GM12878 (cell line): ENCODE measurements at regions not wholly inside any gene's neighbourhood (a gene's known extent, or its start where the extent isn't known, plus 50 kb on each side); places are given as distances from the start of the nearest gene placed in this dataset.

Source experiments
- ATAC-seq: fragments of 200-7000 bp; cut with Tn5 transposase; 3 replicates; pipeline ENCODE4 v1.9.1; 2020; ENCODE audit warnings: mild to moderate bottlenecking, moderate library complexity
- BruUV-seq: library from RNA; stranded (reverse); fragments of 400-500 nt; replicated peaks from 2 replicates; lab custom pipeline; 2021; lab: Mats Ljungman, UMichigan
- CTCF ChIA-PET: fragments of 300-600 bp; sonication (Branson Sonifier 250); formaldehyde crosslinking; extraction: SDS; loops from one replicate; lab custom pipeline; 2021; ENCODE audit warnings: inconsistent platforms; lab: Yijun Ruan, JAX
- POLR2A ChIA-PET: fragments of 350-600 bp; formaldehyde crosslinking; extraction: SDS; loops from one replicate; lab custom pipeline; 2021; ENCODE audit warnings: inconsistent platforms; lab: Charles Lee
- RAD21 ChIA-PET: fragments of 300-600 bp; sonication (Branson Sonifier 250); formaldehyde crosslinking; loops from one replicate; lab custom pipeline; 2023; ENCODE audit warnings: antibody characterized with exemption; ENCODE audit not compliant: unreplicated experiment; lab: Charles Lee
- SMC1A ChIA-PET: fragments of 300-600 bp; sonication (Branson Sonifier 250); formaldehyde crosslinking; loops from one replicate; lab custom pipeline; 2023; ENCODE audit not compliant: unreplicated experiment, uncharacterized antibody; lab: Charles Lee
- DNase-seq: peaks from one replicate; pipeline ENCODE4 v3.0.0-alpha.2; 2011; ENCODE audit warnings: low read depth, low spot score
- FAIRE-seq: peaks from 3 replicates; lab custom pipeline; 2011; peaks lifted over from hg19 to GRCh38; lab: Jason Lieb, UNC
- H2AFZ ChIP-seq: 2 replicates; pipeline ENCODE4 v1.6.0; 2011; ENCODE audit warnings: low read depth, low read length, control low read depth; ENCODE audit not compliant: control insufficient read depth
- H3K27ac ChIP-seq: 2 replicates; pipeline ENCODE4 v1.5.1; 2011; ENCODE audit warnings: control low read depth; ENCODE audit not compliant: control insufficient read depth, insufficient read depth
- H3K27me3 ChIP-seq, 2 experiments: replicated peaks in 1 of 2; 2 replicates each; pipeline versions ENCODE4 v1.6.0 to v1.6.1; 2011; ENCODE audit warnings: low read length in 1 of 2; ENCODE audit not compliant: control insufficient read depth in 2 of 2, insufficient read depth in 2 of 2
- H3K36me3 ChIP-seq, 2 experiments: 2 replicates each; pipeline ENCODE4 v1.5.1; 2011; ENCODE audit warnings: low read length in 1 of 2; ENCODE audit not compliant: control insufficient read depth in 2 of 2, insufficient read depth in 2 of 2
- H3K4me1 ChIP-seq: 2 replicates; pipeline ENCODE4 v1.6.1; 2011; ENCODE audit warnings: mild to moderate bottlenecking, low read length, moderate library complexity, mixed read lengths; ENCODE audit not compliant: control insufficient read depth, insufficient read depth
- H3K4me2 ChIP-seq: 2 replicates; pipeline ENCODE4 v1.6.0; 2011; ENCODE audit warnings: control low read depth; ENCODE audit not compliant: control insufficient read depth, insufficient read depth
- H3K4me3 ChIP-seq: fragments of 200-600 bp; sonication (generic); 2 replicates; pipeline ENCODE4 v1.5.1; 2016
- H3K79me2 ChIP-seq: 2 replicates; pipeline ENCODE4 v1.6.0; 2011; ENCODE audit warnings: low read length; ENCODE audit not compliant: control insufficient read depth, insufficient read depth
- H3K9ac ChIP-seq: 2 replicates; pipeline ENCODE4 v1.8.0; 2011; ENCODE audit warnings: low read length, control low read depth, mixed read lengths; ENCODE audit not compliant: control insufficient read depth, insufficient read depth
- H3K9me3 ChIP-seq: replicated peaks from 3 replicates; pipeline ENCODE4 v1.5.1; 2011; ENCODE audit warnings: mild to moderate bottlenecking, low read length; ENCODE audit not compliant: control insufficient read depth, insufficient read depth
- H4K20me1 ChIP-seq: 2 replicates; pipeline ENCODE4 v1.6.0; 2011; ENCODE audit not compliant: control insufficient read depth, insufficient read depth
- CBFB ChIP-seq: IDR thresholded peaks from 2 replicates; pipeline ENCODE4 v1.6.1; 2016; ENCODE audit warnings: antibody characterized with exemption, low read depth
- E2F8 ChIP-seq: fragments of 450-650 bp; IDR thresholded peaks from 2 replicates; pipeline ENCODE4 v1.6.1; 2018; ENCODE audit warnings: mild to moderate bottlenecking, low read depth, moderate library complexity; ENCODE audit not compliant: partially characterized antibody
- ETV6 ChIP-seq, 2 experiments: fragments of 450-650 bp in 1 of 2; IDR thresholded peaks in 1 of 2; conservative IDR thresholded peaks in 1 of 2; 2 replicates each; pipeline ENCODE4 v1.6.1; 2014; ENCODE audit warnings: antibody characterized with exemption in 1 of 2, borderline replicate concordance in 1 of 2, low read depth in 1 of 2, mild to moderate bottlenecking in 1 of 2, moderate library complexity in 1 of 2
- EZH2 ChIP-seq: IDR thresholded peaks from 2 replicates; pipeline ENCODE4 v1.6.1; 2012; ENCODE audit warnings: low read depth, mild to moderate bottlenecking, control low read depth, inconsistent platforms, low read length, borderline replicate concordance; ENCODE audit not compliant: control insufficient read depth
- HDAC2 ChIP-seq: fragments of 200-600 bp; sonication (generic); IDR thresholded peaks from 2 replicates; pipeline ENCODE4 v1.6.1; 2017
- PKNOX1 ChIP-seq: fragments of 450-650 bp; IDR thresholded peaks from 2 replicates; pipeline ENCODE4 v1.6.1; 2016; ENCODE audit warnings: mild to moderate bottlenecking
- RFX5 ChIP-seq: IDR thresholded peaks from 2 replicates; pipeline ENCODE4 v1.6.1; 2011; ENCODE audit warnings: low read depth, low read length, improper control_type of control experiment
- SMAD5 ChIP-seq: IDR thresholded peaks from 2 replicates; pipeline ENCODE4 v1.6.1; 2016; ENCODE audit warnings: antibody characterized with exemption, low read depth
- STAT3 ChIP-seq: IDR thresholded peaks from 2 replicates; pipeline ENCODE4 v1.6.1; 2011; ENCODE audit warnings: low read depth, low read length, improper control_type of control experiment
- TBL1XR1 ChIP-seq: IDR thresholded peaks from 2 replicates; pipeline ENCODE4 v1.6.1; 2012; ENCODE audit warnings: low read depth, low read length, improper control_type of control experiment
- ZNF24 ChIP-seq: fragments of 450-650 bp; IDR thresholded peaks from 2 replicates; pipeline ENCODE4 v1.6.1; 2017; ENCODE audit warnings: antibody characterized with exemption, mild to moderate bottlenecking
- WGBS: methylation state at CpG from one replicate; pipeline ENCODE4 v1.1.6; 2016; ENCODE audit warnings: low lambda C conversion rate; ENCODE audit not compliant: insufficient replicate concordance, insufficient coverage; ENCODE audit errors: missing lambda C conversion rate; 5-methylcytosine and 5-hydroxymethylcytosine counted together
- in situ Hi-C: fragments of 300-500 bp; cut with MboI; formaldehyde crosslinking; loops from 9 replicates; pipeline ENCODE4 v1.14.3; 2018; ENCODE audit warnings: mixed read lengths
- intact Hi-C: fragments of 100-400 bp; cut with micrococcal nuclease; formaldehyde crosslinking; loops from one replicate; pipeline ENCODE4 v1.14.2; 2022; ENCODE audit not compliant: unreplicated experiment
- TF ChIP-seq, protein P1 (sequence below): IDR thresholded peaks from 2 replicates; pipeline ENCODE4 v1.6.1; 2011; ENCODE audit warnings: mild to moderate bottlenecking, low read depth, low read length, moderate library complexity; ENCODE audit not compliant: insufficient replicate concordance
- TF ChIP-seq, protein P2 (sequence below): IDR thresholded peaks from 2 replicates; pipeline ENCODE4 v1.6.1; 2012; ENCODE audit warnings: improper control_type of control experiment, low read depth, low read length; ENCODE audit not compliant: insufficient replicate concordance

GRCh38 chr4:13133700-13134099, 350.4 kb downstream of the RAB28 start:
- no peaks in the 10 kb centered on the region for H4K20me1 ChIP-seq
- DNase-seq (no peak), FAIRE-seq (no peak), ATAC-seq (no peak)
- SMC1A ChIA-PET: no interaction called here
- H2AFZ ChIP-seq: no peak overlapping the region
- POLR2A ChIA-PET: no interaction called here
- H3K79me2 ChIP-seq: no peaks in the 10 kb centered on the region
- no peak overlapping the region for H3K4me2 ChIP-seq
- H3K4me3 ChIP-seq: no peak overlapping the region
- CTCF ChIA-PET: no interaction called here
- intact Hi-C loops: no loop called here
- BruUV-seq: no TSS peak
- no peaks in the 10 kb centered on the region for H3K36me3 ChIP-seq
- no peaks in the 10 kb centered on the region for H3K27me3 ChIP-seq
- no peaks in the 10 kb centered on the region for H3K4me1 ChIP-seq
- H3K27ac ChIP-seq: no peak overlapping the region
- no peaks in the 10 kb centered on the region for H3K9me3 ChIP-seq
- WGBS: 27% methylated on average over 4 of the region's 4 CpGs
- in situ Hi-C loops: no loop called here
- no peak overlapping the region for H3K9ac ChIP-seq
- RAD21 ChIA-PET: no interaction called here
- no peak for TF ChIP-seq ETV6 (conservative IDR thresholded peaks at IDR 0.05 in 1 of 2, IDR thresholded peaks at IDR 0.05 in 1 of 2; ENCODE audit: borderline replicate concordance in 1 of 2, low read depth in 1 of 2)
- TF ChIP-seq, protein P1, sequence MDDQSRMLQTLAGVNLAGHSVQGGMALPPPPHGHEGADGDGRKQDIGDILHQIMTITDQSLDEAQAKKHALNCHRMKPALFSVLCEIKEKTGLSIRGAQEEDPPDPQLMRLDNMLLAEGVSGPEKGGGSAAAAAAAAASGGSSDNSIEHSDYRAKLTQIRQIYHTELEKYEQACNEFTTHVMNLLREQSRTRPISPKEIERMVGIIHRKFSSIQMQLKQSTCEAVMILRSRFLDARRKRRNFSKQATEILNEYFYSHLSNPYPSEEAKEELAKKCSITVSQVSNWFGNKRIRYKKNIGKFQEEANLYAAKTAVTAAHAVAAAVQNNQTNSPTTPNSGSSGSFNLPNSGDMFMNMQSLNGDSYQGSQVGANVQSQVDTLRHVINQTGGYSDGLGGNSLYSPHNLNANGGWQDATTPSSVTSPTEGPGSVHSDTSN: no peak
- no peak for TF ChIP-seq PKNOX1
- TF ChIP-seq CBFB: no peak
- TF ChIP-seq STAT3: no peak
- no peak for TF ChIP-seq ZNF24
- no peak for TF ChIP-seq HDAC2
- no peak for TF ChIP-seq TBL1XR1
- TF ChIP-seq, protein P2, sequence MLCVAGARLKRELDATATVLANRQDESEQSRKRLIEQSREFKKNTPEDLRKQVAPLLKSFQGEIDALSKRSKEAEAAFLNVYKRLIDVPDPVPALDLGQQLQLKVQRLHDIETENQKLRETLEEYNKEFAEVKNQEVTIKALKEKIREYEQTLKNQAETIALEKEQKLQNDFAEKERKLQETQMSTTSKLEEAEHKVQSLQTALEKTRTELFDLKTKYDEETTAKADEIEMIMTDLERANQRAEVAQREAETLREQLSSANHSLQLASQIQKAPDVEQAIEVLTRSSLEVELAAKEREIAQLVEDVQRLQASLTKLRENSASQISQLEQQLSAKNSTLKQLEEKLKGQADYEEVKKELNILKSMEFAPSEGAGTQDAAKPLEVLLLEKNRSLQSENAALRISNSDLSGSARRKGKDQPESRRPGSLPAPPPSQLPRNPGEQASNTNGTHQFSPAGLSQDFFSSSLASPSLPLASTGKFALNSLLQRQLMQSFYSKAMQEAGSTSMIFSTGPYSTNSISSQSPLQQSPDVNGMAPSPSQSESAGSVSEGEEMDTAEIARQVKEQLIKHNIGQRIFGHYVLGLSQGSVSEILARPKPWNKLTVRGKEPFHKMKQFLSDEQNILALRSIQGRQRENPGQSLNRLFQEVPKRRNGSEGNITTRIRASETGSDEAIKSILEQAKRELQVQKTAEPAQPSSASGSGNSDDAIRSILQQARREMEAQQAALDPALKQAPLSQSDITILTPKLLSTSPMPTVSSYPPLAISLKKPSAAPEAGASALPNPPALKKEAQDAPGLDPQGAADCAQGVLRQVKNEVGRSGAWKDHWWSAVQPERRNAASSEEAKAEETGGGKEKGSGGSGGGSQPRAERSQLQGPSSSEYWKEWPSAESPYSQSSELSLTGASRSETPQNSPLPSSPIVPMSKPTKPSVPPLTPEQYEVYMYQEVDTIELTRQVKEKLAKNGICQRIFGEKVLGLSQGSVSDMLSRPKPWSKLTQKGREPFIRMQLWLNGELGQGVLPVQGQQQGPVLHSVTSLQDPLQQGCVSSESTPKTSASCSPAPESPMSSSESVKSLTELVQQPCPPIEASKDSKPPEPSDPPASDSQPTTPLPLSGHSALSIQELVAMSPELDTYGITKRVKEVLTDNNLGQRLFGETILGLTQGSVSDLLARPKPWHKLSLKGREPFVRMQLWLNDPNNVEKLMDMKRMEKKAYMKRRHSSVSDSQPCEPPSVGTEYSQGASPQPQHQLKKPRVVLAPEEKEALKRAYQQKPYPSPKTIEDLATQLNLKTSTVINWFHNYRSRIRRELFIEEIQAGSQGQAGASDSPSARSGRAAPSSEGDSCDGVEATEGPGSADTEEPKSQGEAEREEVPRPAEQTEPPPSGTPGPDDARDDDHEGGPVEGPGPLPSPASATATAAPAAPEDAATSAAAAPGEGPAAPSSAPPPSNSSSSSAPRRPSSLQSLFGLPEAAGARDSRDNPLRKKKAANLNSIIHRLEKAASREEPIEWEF: no peak
- TF ChIP-seq SMAD5: no peak
- no peak for TF ChIP-seq E2F8
- TF ChIP-seq EZH2: no peak
- no peak for TF ChIP-seq RFX5
